WTC11 (cell line): ENCODE measurements at regions not wholly inside any gene's neighbourhood (a gene's known extent, or its start where the extent isn't known, plus 50 kb on each side); places are given as distances from the start of the nearest gene placed in this dataset.

Source experiments
- ATAC-seq: fragments of 200-7000 bp; cut with Tn5 transposase; 2 replicates; pipeline ENCODE4 v1.10.0; 2021; ENCODE audit warnings: mild to moderate bottlenecking, moderate library complexity
- CTCF ChIA-PET: fragments of 300-600 bp; sonication (Branson Sonifier 250); formaldehyde crosslinking; loops from one replicate; lab custom pipeline; 2021; ENCODE audit warnings: antibody characterized with exemption; lab: Charles Lee
- POLR2A ChIA-PET: fragments of 350-600 bp; sonication (Branson Sonifier 250); formaldehyde crosslinking; loops from one replicate; lab custom pipeline; 2021; ENCODE audit warnings: antibody characterized with exemption; lab: Charles Lee
- DNase-seq: peaks from one replicate; pipeline ENCODE4 v3.0.0; 2021; ENCODE audit warnings: low spot score
- H3K27ac Mint-ChIP-seq: 2 replicates; pipeline ENCODE4 v1.8.0; 2021; ENCODE audit warnings: mixed read lengths
- H3K27me3 Mint-ChIP-seq: 2 replicates; pipeline ENCODE4 v1.8.0; 2021; ENCODE audit warnings: low read depth, mild to moderate bottlenecking, moderate library complexity, mixed read lengths
- H3K36me3 Mint-ChIP-seq: 2 replicates; pipeline ENCODE4 v1.8.0; 2021; ENCODE audit warnings: mixed read lengths
- H3K4me1 Mint-ChIP-seq: 2 replicates; pipeline ENCODE4 v1.8.0; 2022; ENCODE audit warnings: mixed read lengths
- H3K4me3 Mint-ChIP-seq: 2 replicates; pipeline ENCODE4 v1.8.0; 2021; ENCODE audit warnings: mild to moderate bottlenecking, moderate library complexity, mixed read lengths
- H3K9me3 Mint-ChIP-seq: 2 replicates; pipeline ENCODE4 v1.8.0; 2021; ENCODE audit warnings: mixed read lengths
- AR ChIP-seq: fragments of 250-450 bp; sonication (Bioruptor Pico); IDR thresholded peaks from 2 replicates; pipeline ENCODE4 v1.9.0; 2021; ENCODE audit warnings: mild to moderate bottlenecking
- E2F4 ChIP-seq: sonication (generic); formaldehyde crosslinking; IDR thresholded peaks from 2 replicates; pipeline ENCODE4 v1.8.1; 2022; ENCODE audit warnings: low read depth, mild to moderate bottlenecking, moderate library complexity, missing genetic modification reagents, borderline replicate concordance
- FOXP1 ChIP-seq: sonication (generic); formaldehyde crosslinking; IDR thresholded peaks from 2 replicates; pipeline ENCODE4 v1.8.0; 2022; ENCODE audit warnings: missing genetic modification reagents, mild to moderate bottlenecking, moderate library complexity, borderline replicate concordance
- GABPB1 ChIP-seq: sonication (generic); formaldehyde crosslinking; IDR thresholded peaks from 2 replicates; pipeline ENCODE4 v1.8.1; 2023; ENCODE audit warnings: mild to moderate bottlenecking, missing genetic modification reagents
- HMGA2 ChIP-seq: fragments of 250-450 bp; sonication (Bioruptor Pico); IDR thresholded peaks from 2 replicates; pipeline ENCODE4 v1.4.0; 2021; ENCODE audit warnings: mild to moderate bottlenecking, moderate library complexity
- MYBL2 ChIP-seq: sonication (generic); formaldehyde crosslinking; IDR thresholded peaks from 2 replicates; pipeline ENCODE4 v1.8.1; 2023; ENCODE audit warnings: mild to moderate bottlenecking, moderate library complexity, missing genetic modification reagents
- NR1H2 ChIP-seq: sonication (generic); formaldehyde crosslinking; IDR thresholded peaks from 2 replicates; pipeline ENCODE4 v1.9.0; 2021; ENCODE audit warnings: mild to moderate bottlenecking, moderate library complexity, missing genetic modification reagents
- PRDM15 ChIP-seq: sonication (generic); formaldehyde crosslinking; IDR thresholded peaks from 2 replicates; pipeline ENCODE4 v1.8.0; 2022; ENCODE audit warnings: missing genetic modification reagents
- TCF7 ChIP-seq: sonication (generic); formaldehyde crosslinking; IDR thresholded peaks from 2 replicates; pipeline ENCODE4 v1.8.0; 2022; ENCODE audit warnings: mild to moderate bottlenecking, low read depth, missing genetic modification reagents, moderate library complexity
- ZNF219 ChIP-seq: sonication (generic); formaldehyde crosslinking; IDR thresholded peaks from 2 replicates; pipeline ENCODE4 v1.8.0; 2023; ENCODE audit warnings: missing genetic modification reagents, mild to moderate bottlenecking, borderline replicate concordance
- TF ChIP-seq, protein P1 (sequence below): fragments of 250-450 bp; sonication (Bioruptor Pico); IDR thresholded peaks from 2 replicates; pipeline ENCODE4 v2.1.2; 2022; ENCODE audit warnings: mild to moderate bottlenecking, moderate library complexity
- TF ChIP-seq, protein P2 (sequence below): sonication (generic); formaldehyde crosslinking; IDR thresholded peaks from 2 replicates; pipeline ENCODE4 v1.8.1; 2022; ENCODE audit warnings: mild to moderate bottlenecking, missing genetic modification reagents, moderate library complexity, borderline replicate concordance
- TF ChIP-seq, protein P3 (sequence below): sonication (generic); formaldehyde crosslinking; IDR thresholded peaks from 2 replicates; pipeline ENCODE4 v1.8.1; 2023; ENCODE audit warnings: mild to moderate bottlenecking, missing genetic modification reagents, borderline replicate concordance
- TF ChIP-seq, protein P4 (sequence below): sonication (generic); formaldehyde crosslinking; IDR thresholded peaks from 2 replicates; pipeline ENCODE4 v1.8.1; 2023; ENCODE audit warnings: mild to moderate bottlenecking, missing genetic modification reagents, moderate library complexity
- TF ChIP-seq, protein P5 (sequence below): sonication (generic); formaldehyde crosslinking; IDR thresholded peaks from 2 replicates; pipeline ENCODE4 v1.8.0; 2022; ENCODE audit warnings: mild to moderate bottlenecking, missing genetic modification reagents

DNA sequence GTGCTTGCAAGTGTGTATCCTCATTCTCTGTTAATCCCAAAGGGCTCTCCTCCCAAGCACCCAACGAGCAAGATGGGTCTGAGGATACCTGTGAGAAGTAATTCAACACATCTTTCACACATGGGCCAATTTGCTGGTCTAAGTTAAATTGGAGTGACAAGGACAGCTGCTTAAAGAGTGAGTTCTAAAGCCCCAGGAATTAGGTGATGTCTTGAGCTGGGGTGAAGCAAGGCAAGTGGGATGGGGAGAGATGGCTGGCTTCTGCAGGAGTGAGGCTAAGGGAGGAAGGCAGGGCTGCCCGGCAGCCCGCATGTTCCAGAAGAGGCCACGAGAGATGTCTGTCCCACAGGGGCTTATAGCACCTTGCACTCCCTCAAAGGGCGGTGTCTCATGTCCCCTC lies 288.5 kb downstream of the CDH26 start (continued):
- TF ChIP-seq AR (CRISPR knock-in tag) (no peak), ZNF219 (CRISPR knock-in tag) (no peak), HMGA2 (CRISPR knock-in tag) (no peak), NR1H2 (CRISPR knock-in tag) (no peak)
- TF ChIP-seq, protein P1, sequence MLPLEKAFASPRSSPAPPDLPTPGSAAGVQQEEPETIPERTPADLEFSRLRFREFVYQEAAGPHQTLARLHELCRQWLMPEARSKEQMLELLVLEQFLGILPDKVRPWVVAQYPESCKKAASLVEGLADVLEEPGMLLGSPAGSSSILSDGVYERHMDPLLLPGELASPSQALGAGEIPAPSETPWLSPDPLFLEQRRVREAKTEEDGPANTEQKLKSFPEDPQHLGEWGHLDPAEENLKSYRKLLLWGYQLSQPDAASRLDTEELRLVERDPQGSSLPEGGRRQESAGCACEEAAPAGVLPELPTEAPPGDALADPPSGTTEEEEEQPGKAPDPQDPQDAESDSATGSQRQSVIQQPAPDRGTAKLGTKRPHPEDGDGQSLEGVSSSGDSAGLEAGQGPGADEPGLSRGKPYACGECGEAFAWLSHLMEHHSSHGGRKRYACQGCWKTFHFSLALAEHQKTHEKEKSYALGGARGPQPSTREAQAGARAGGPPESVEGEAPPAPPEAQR (CRISPR knock-in tag), result no peak
- TF ChIP-seq, protein P2, sequence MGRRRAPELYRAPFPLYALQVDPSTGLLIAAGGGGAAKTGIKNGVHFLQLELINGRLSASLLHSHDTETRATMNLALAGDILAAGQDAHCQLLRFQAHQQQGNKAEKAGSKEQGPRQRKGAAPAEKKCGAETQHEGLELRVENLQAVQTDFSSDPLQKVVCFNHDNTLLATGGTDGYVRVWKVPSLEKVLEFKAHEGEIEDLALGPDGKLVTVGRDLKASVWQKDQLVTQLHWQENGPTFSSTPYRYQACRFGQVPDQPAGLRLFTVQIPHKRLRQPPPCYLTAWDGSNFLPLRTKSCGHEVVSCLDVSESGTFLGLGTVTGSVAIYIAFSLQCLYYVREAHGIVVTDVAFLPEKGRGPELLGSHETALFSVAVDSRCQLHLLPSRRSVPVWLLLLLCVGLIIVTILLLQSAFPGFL (CRISPR knock-in tag), result no peak
- TF ChIP-seq, protein P3, sequence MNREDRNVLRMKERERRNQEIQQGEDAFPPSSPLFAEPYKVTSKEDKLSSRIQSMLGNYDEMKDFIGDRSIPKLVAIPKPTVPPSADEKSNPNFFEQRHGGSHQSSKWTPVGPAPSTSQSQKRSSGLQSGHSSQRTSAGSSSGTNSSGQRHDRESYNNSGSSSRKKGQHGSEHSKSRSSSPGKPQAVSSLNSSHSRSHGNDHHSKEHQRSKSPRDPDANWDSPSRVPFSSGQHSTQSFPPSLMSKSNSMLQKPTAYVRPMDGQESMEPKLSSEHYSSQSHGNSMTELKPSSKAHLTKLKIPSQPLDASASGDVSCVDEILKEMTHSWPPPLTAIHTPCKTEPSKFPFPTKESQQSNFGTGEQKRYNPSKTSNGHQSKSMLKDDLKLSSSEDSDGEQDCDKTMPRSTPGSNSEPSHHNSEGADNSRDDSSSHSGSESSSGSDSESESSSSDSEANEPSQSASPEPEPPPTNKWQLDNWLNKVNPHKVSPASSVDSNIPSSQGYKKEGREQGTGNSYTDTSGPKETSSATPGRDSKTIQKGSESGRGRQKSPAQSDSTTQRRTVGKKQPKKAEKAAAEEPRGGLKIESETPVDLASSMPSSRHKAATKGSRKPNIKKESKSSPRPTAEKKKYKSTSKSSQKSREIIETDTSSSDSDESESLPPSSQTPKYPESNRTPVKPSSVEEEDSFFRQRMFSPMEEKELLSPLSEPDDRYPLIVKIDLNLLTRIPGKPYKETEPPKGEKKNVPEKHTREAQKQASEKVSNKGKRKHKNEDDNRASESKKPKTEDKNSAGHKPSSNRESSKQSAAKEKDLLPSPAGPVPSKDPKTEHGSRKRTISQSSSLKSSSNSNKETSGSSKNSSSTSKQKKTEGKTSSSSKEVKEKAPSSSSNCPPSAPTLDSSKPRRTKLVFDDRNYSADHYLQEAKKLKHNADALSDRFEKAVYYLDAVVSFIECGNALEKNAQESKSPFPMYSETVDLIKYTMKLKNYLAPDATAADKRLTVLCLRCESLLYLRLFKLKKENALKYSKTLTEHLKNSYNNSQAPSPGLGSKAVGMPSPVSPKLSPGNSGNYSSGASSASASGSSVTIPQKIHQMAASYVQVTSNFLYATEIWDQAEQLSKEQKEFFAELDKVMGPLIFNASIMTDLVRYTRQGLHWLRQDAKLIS, result no peak

- CTCF ChIA-PET, result interaction anchor here (1.1 to 2.1 kb wide), 3 partner anchors 14 to 43 kb away, joined by 3 to 6 read pairs (median 5); no protein-coding TSS in a partner anchor
- H3K27ac Mint-ChIP-seq, result no peak overlapping the region
- no peaks in the 10 kb centered on the region for H3K4me1 Mint-ChIP-seq
- peaks cover 16% of the 10 kb centered on the region for H3K9me3 Mint-ChIP-seq
- DNase-seq (no peak), ATAC-seq (no peak)
- H3K4me3 Mint-ChIP-seq, result no peak overlapping the region
- peaks cover 2% of the 10 kb centered on the region for H3K36me3 Mint-ChIP-seq
- H3K27me3 Mint-ChIP-seq, result peaks cover 51% of the 10 kb centered on the region
- POLR2A ChIA-PET, result no interaction called here
- TF ChIP-seq TCF7 (CRISPR knock-in tag) (no peak), GABPB1 (no peak), FOXP1 (CRISPR knock-in tag) (no peak), PRDM15 (CRISPR knock-in tag) (no peak), E2F4 (CRISPR knock-in tag) (no peak), MYBL2 (CRISPR knock-in tag) (no peak)
- TF ChIP-seq, protein P4, sequence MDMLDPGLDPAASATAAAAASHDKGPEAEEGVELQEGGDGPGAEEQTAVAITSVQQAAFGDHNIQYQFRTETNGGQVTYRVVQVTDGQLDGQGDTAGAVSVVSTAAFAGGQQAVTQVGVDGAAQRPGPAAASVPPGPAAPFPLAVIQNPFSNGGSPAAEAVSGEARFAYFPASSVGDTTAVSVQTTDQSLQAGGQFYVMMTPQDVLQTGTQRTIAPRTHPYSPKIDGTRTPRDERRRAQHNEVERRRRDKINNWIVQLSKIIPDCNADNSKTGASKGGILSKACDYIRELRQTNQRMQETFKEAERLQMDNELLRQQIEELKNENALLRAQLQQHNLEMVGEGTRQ (CRISPR knock-in tag), result no peak
- TF ChIP-seq, protein P5, sequence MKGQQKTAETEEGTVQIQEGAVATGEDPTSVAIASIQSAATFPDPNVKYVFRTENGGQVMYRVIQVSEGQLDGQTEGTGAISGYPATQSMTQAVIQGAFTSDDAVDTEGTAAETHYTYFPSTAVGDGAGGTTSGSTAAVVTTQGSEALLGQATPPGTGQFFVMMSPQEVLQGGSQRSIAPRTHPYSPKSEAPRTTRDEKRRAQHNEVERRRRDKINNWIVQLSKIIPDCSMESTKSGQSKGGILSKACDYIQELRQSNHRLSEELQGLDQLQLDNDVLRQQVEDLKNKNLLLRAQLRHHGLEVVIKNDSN (CRISPR knock-in tag), result no peak
- TF ChIP-seq, protein P3, result no peak
Measured at GRCh38 chr20:60249436-60249835, 291.2 kb downstream of the CDH26 start.
